ENCODE measurements at regions not wholly inside any gene's neighbourhood (a gene's known extent, or its start where the extent isn't known, plus 50 kb on each side); places are given as distances from the start of the nearest gene placed in this dataset.
A peak's percentile ranks its signal among the peaks of the same experiment; 100 is the strongest.
"Not testable (repeated sequence)": the region's sequence is repeated elsewhere in the genome, so short reads cannot be mapped to it uniquely, and the experiment has no call there.

DNA sequence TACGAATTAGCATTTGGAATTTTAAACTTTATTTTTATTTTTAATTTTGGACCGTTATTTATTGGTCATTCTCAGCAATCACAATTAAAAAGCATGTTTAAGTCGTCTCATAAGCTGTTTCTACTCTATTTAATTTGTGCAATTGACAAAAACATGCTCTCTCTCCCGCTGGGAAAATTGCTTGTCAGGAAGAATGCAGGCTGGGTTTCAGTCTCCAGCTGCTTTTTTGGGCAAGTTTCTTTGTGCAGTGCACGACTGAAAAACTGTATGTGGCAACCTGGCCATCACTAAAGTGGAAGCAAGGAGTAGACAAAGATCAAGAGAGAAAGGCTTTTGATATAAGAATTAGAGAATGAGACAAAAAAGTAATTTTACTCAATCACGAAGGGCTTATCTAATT, 941.5 kb upstream of the MDGA2 start:
- H3K4me3 Mint-ChIP-seq (ENCODE audit: unreplicated experiment), result no peak overlapping the region
- TF ChIP-seq, protein P1, sequence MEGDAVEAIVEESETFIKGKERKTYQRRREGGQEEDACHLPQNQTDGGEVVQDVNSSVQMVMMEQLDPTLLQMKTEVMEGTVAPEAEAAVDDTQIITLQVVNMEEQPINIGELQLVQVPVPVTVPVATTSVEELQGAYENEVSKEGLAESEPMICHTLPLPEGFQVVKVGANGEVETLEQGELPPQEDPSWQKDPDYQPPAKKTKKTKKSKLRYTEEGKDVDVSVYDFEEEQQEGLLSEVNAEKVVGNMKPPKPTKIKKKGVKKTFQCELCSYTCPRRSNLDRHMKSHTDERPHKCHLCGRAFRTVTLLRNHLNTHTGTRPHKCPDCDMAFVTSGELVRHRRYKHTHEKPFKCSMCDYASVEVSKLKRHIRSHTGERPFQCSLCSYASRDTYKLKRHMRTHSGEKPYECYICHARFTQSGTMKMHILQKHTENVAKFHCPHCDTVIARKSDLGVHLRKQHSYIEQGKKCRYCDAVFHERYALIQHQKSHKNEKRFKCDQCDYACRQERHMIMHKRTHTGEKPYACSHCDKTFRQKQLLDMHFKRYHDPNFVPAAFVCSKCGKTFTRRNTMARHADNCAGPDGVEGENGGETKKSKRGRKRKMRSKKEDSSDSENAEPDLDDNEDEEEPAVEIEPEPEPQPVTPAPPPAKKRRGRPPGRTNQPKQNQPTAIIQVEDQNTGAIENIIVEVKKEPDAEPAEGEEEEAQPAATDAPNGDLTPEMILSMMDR (IDR thresholded peaks at IDR 0.05), result no peak
- peaks cover under 1% of the 10 kb centered on the region for H3K36me3 Mint-ChIP-seq (ENCODE audit: low read depth)
- H3K27ac Mint-ChIP-seq (ENCODE audit: unreplicated experiment), result no peak overlapping the region
- no peaks in the 10 kb centered on the region for H3K27me3 Mint-ChIP-seq (ENCODE audit: low read depth)
- H3K4me1 Mint-ChIP-seq (ENCODE audit: low read depth), result no peaks in the 10 kb centered on the region
- peaks cover 1% of the 10 kb centered on the region for H3K9me3 Mint-ChIP-seq (ENCODE audit: low read depth)
- no peak for DNase-seq (ENCODE audit: low spot score)

DNA sequence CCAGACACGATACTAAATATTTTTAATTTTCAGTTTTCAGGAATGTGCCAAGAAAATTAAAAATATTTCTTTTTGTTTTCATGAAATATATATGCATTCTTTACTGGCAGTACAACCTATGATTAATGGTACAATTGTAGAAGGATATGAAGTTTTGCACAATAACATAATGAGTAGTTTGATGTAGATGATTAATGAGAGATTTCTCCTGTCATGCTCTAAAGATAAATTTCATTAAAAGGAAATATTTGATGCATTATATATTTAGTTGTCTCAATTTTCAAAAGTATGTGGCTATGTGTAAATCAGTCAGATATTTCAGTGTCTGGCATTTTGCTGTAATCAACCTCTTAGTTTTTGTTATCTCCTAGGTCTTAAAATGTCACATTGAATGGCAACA, 940.2 kb upstream of the MDGA2 start:
- Mint-ChIP-seq H3K9me3 (ENCODE audit: low read depth) (peaks cover 7% of the 10 kb centered on the region), H3K4me1 (ENCODE audit: low read depth) (no peaks in the 10 kb centered on the region), H3K4me3 (ENCODE audit: unreplicated experiment) (no peak overlapping the region), H3K27me3 (ENCODE audit: low read depth) (no peaks in the 10 kb centered on the region), H3K27ac (ENCODE audit: unreplicated experiment) (no peak overlapping the region), H3K36me3 (ENCODE audit: low read depth) (peaks cover 1% of the 10 kb centered on the region)
- TF ChIP-seq, protein P1 (IDR thresholded peaks at IDR 0.05), result no peak
- no peak for DNase-seq (ENCODE audit: low spot score)

DNA sequence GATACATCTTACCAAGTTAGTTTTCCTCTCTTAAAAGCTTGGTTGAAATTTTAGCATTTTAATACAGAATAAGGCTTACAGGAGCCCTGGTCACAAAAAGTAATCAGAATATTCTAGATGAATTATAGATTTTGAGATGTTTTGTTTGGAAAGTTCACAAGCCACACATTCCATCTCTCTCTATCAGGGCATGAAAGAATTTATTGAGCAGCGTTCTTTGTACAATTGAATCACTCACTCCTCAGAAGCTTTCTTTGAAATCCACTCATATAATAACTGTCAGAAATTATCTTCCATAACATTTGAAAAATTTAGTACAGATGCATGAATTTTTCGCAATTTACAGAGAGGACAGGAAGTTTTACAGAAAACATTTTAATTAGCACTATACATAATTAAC, 938.6 kb upstream of the MDGA2 start:
- H3K36me3 Mint-ChIP-seq (ENCODE audit: low read depth), result peaks cover 1% of the 10 kb centered on the region
- H3K9me3 Mint-ChIP-seq (ENCODE audit: low read depth), result peaks cover 18% of the 10 kb centered on the region
- no peaks in the 10 kb centered on the region for H3K4me1 Mint-ChIP-seq (ENCODE audit: low read depth)
- H3K27ac Mint-ChIP-seq (ENCODE audit: unreplicated experiment), result no peak overlapping the region
- no peaks in the 10 kb centered on the region for H3K27me3 Mint-ChIP-seq (ENCODE audit: low read depth)
- no peak overlapping the region for H3K4me3 Mint-ChIP-seq (ENCODE audit: unreplicated experiment)
- DNase-seq (ENCODE audit: low spot score), result no peak
- TF ChIP-seq, protein P1 (IDR thresholded peaks at IDR 0.05), result no peak

DNA sequence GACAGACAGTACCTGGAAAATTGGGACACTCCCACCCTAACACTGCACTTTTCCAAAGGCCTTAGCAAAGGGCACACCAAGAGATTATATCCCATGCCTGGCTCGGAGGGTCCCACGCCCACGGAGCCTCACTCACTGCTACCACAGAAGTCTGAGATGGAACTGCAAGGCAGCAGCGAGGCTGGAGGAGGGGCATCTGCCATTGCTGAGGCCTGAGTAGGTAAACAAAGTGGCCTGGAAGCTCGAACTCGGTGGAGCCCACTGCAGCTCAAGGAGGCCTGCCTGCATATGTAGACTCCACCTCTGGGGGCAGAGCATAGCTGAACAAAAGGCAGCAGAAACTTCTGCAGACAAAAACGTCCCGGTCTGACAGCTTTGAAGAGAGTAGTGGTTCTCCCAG, 931.6 kb upstream of the MDGA2 start:
- peak; percentile 68 for DNase-seq (ENCODE audit: low spot score)
- H3K9me3 Mint-ChIP-seq (ENCODE audit: low read depth), result peaks cover 31% of the 10 kb centered on the region
- H3K36me3 Mint-ChIP-seq (ENCODE audit: low read depth); H3K27ac Mint-ChIP-seq (ENCODE audit: unreplicated experiment); H3K4me1 Mint-ChIP-seq (ENCODE audit: low read depth); H3K4me3 Mint-ChIP-seq (ENCODE audit: unreplicated experiment); H3K27me3 Mint-ChIP-seq (ENCODE audit: low read depth): not testable (repeated sequence)

DNA sequence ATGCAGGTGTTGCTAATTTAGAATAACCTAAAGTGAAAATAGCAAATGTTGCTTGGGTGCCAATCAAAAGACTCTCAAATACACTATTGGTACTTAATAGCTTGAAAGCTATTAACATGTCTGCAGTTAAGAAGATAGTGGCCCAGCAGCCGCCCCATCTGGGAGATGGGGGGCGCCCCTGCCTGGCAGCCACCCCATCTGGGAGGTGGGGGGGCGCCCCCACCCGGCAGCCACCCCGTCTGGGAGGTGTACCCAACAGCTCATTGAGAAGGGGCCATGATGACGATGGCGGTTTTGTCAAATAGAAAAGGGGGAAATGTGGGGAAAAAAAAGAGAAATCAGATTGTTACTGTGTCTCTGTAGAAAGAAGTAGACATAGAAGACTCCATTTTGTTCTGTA, 923.1 kb upstream of the MDGA2 start:
- H3K27me3 Mint-ChIP-seq (ENCODE audit: low read depth), result no peaks in the 10 kb centered on the region
- H3K4me1 Mint-ChIP-seq (ENCODE audit: low read depth), result no peaks in the 10 kb centered on the region
- TF ChIP-seq, protein P1 (IDR thresholded peaks at IDR 0.05), result no peak
- no peak for DNase-seq (ENCODE audit: low spot score)
- H3K9me3 Mint-ChIP-seq (ENCODE audit: low read depth), result peaks cover 2% of the 10 kb centered on the region
- H3K4me3 Mint-ChIP-seq (ENCODE audit: unreplicated experiment), result no peak overlapping the region
- H3K27ac Mint-ChIP-seq (ENCODE audit: unreplicated experiment), result no peak overlapping the region
- H3K36me3 Mint-ChIP-seq (ENCODE audit: low read depth), result no peaks in the 10 kb centered on the region

DNA sequence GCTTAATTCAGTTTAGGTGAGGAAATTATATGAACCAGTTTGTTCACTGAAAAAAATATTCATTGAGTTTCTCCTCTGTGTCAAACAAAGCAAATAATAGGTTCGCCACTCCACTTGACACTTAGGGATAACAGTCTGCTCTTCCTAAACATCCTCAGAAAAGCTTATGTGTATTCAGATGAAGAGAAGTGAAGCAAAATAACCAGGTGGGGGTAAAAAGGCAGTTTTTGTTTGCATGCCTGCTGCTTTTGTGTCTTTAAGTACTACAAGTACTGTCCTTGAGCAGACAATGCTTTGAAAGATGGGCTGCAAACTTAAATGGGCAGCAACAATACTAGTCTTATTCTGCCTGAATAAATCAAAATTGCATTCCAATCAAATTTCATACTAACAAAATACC, 910.7 kb upstream of the MDGA2 start:
- no peaks in the 10 kb centered on the region for H3K4me1 Mint-ChIP-seq (ENCODE audit: low read depth)
- H3K4me3 Mint-ChIP-seq (ENCODE audit: unreplicated experiment), result no peak overlapping the region
- DNase-seq (ENCODE audit: low spot score), result no peak
- H3K27me3 Mint-ChIP-seq (ENCODE audit: low read depth), result peaks cover 2% of the 10 kb centered on the region
- no peaks in the 10 kb centered on the region for H3K36me3 Mint-ChIP-seq (ENCODE audit: low read depth)
- TF ChIP-seq, protein P1 (IDR thresholded peaks at IDR 0.05), result no peak
- no peak overlapping the region for H3K27ac Mint-ChIP-seq (ENCODE audit: unreplicated experiment)
- no peaks in the 10 kb centered on the region for H3K9me3 Mint-ChIP-seq (ENCODE audit: low read depth)

Measured in chondrocyte (in vitro differentiated cells).